GM12878 (cell line): ENCODE measurements at regions not wholly inside any gene's neighbourhood (a gene's known extent, or its start where the extent isn't known, plus 50 kb on each side); places are given as distances from the start of the nearest gene placed in this dataset.

Source experiments
- ATAC-seq: fragments of 200-7000 bp; cut with Tn5 transposase; 3 replicates; pipeline ENCODE4 v1.9.1; 2020; ENCODE audit warnings: mild to moderate bottlenecking, moderate library complexity
- BruUV-seq: library from RNA; stranded (reverse); fragments of 400-500 nt; replicated peaks from 2 replicates; lab custom pipeline; 2021; lab: Mats Ljungman, UMichigan
- CTCF ChIA-PET: fragments of 300-600 bp; sonication (Branson Sonifier 250); formaldehyde crosslinking; extraction: SDS; loops from one replicate; lab custom pipeline; 2021; ENCODE audit warnings: inconsistent platforms; lab: Yijun Ruan, JAX
- POLR2A ChIA-PET: fragments of 350-600 bp; formaldehyde crosslinking; extraction: SDS; loops from one replicate; lab custom pipeline; 2021; ENCODE audit warnings: inconsistent platforms; lab: Charles Lee
- RAD21 ChIA-PET: fragments of 300-600 bp; sonication (Branson Sonifier 250); formaldehyde crosslinking; loops from one replicate; lab custom pipeline; 2023; ENCODE audit warnings: antibody characterized with exemption; ENCODE audit not compliant: unreplicated experiment; lab: Charles Lee
- SMC1A ChIA-PET: fragments of 300-600 bp; sonication (Branson Sonifier 250); formaldehyde crosslinking; loops from one replicate; lab custom pipeline; 2023; ENCODE audit not compliant: unreplicated experiment, uncharacterized antibody; lab: Charles Lee
- DNase-seq: peaks from one replicate; pipeline ENCODE4 v3.0.0-alpha.2; 2011; ENCODE audit warnings: low read depth, low spot score
- FAIRE-seq: peaks from 3 replicates; lab custom pipeline; 2011; peaks lifted over from hg19 to GRCh38; lab: Jason Lieb, UNC
- H2AFZ ChIP-seq: 2 replicates; pipeline ENCODE4 v1.6.0; 2011; ENCODE audit warnings: low read depth, low read length, control low read depth; ENCODE audit not compliant: control insufficient read depth
- H3K27ac ChIP-seq: 2 replicates; pipeline ENCODE4 v1.5.1; 2011; ENCODE audit warnings: control low read depth; ENCODE audit not compliant: control insufficient read depth, insufficient read depth
- H3K27me3 ChIP-seq, 2 experiments: replicated peaks in 1 of 2; 2 replicates each; pipeline versions ENCODE4 v1.6.0 to v1.6.1; 2011; ENCODE audit warnings: low read length in 1 of 2; ENCODE audit not compliant: control insufficient read depth in 2 of 2, insufficient read depth in 2 of 2
- H3K36me3 ChIP-seq, 2 experiments: 2 replicates each; pipeline ENCODE4 v1.5.1; 2011; ENCODE audit warnings: low read length in 1 of 2; ENCODE audit not compliant: control insufficient read depth in 2 of 2, insufficient read depth in 2 of 2
- H3K4me1 ChIP-seq: 2 replicates; pipeline ENCODE4 v1.6.1; 2011; ENCODE audit warnings: mild to moderate bottlenecking, low read length, moderate library complexity, mixed read lengths; ENCODE audit not compliant: control insufficient read depth, insufficient read depth
- H3K4me2 ChIP-seq: 2 replicates; pipeline ENCODE4 v1.6.0; 2011; ENCODE audit warnings: control low read depth; ENCODE audit not compliant: control insufficient read depth, insufficient read depth
- H3K4me3 ChIP-seq: fragments of 200-600 bp; sonication (generic); 2 replicates; pipeline ENCODE4 v1.5.1; 2016
- H3K79me2 ChIP-seq: 2 replicates; pipeline ENCODE4 v1.6.0; 2011; ENCODE audit warnings: low read length; ENCODE audit not compliant: control insufficient read depth, insufficient read depth
- H3K9ac ChIP-seq: 2 replicates; pipeline ENCODE4 v1.8.0; 2011; ENCODE audit warnings: low read length, control low read depth, mixed read lengths; ENCODE audit not compliant: control insufficient read depth, insufficient read depth
- H3K9me3 ChIP-seq: replicated peaks from 3 replicates; pipeline ENCODE4 v1.5.1; 2011; ENCODE audit warnings: mild to moderate bottlenecking, low read length; ENCODE audit not compliant: control insufficient read depth, insufficient read depth
- H4K20me1 ChIP-seq: 2 replicates; pipeline ENCODE4 v1.6.0; 2011; ENCODE audit not compliant: control insufficient read depth, insufficient read depth
- ASH2L ChIP-seq: fragments of 300-600, 200-600 bp; sonication (generic); IDR thresholded peaks from 2 replicates; pipeline ENCODE4 v1.6.1; 2017; ENCODE audit warnings: low read depth, mild to moderate bottlenecking, borderline replicate concordance
- BACH1 ChIP-seq: fragments of 450-650 bp; IDR thresholded peaks from 2 replicates; pipeline ENCODE4 v1.6.1; 2017; ENCODE audit warnings: mild to moderate bottlenecking, borderline replicate concordance
- CEBPZ ChIP-seq: fragments of 150-350 bp; IDR thresholded peaks from 2 replicates; pipeline ENCODE4 v1.6.1; 2016; ENCODE audit warnings: low read depth, low read length
- CHD4 ChIP-seq: fragments of 200-600 bp; sonication (generic); IDR thresholded peaks from 2 replicates; pipeline ENCODE4 v1.6.1; 2016; ENCODE audit warnings: mild to moderate bottlenecking
- KDM1A ChIP-seq: fragments of 200-600 bp; sonication (generic); IDR thresholded peaks from 2 replicates; pipeline ENCODE4 v1.6.1; 2016; ENCODE audit warnings: borderline replicate concordance
- MTA2 ChIP-seq: fragments of 450-650 bp; IDR thresholded peaks from 2 replicates; pipeline ENCODE4 v1.6.1; 2016; ENCODE audit warnings: low read depth, mild to moderate bottlenecking, moderate library complexity
- PAX5 ChIP-seq: IDR thresholded peaks from 2 replicates; pipeline ENCODE4 v1.6.1; 2011; ENCODE audit warnings: low read depth, low read length, borderline replicate concordance
- RAD51 ChIP-seq: fragments of 450-650 bp; IDR thresholded peaks from 2 replicates; pipeline ENCODE4 v1.6.1; 2016; ENCODE audit warnings: moderate library complexity, mild to moderate bottlenecking, inconsistent platforms
- SIN3A ChIP-seq: IDR thresholded peaks from 2 replicates; pipeline ENCODE4 v1.6.1; 2012; ENCODE audit warnings: low read depth, low read length, improper control_type of control experiment
- WGBS: methylation state at CpG from one replicate; pipeline ENCODE4 v1.1.6; 2016; ENCODE audit warnings: low lambda C conversion rate; ENCODE audit not compliant: insufficient replicate concordance, insufficient coverage; ENCODE audit errors: missing lambda C conversion rate; 5-methylcytosine and 5-hydroxymethylcytosine counted together
- in situ Hi-C: fragments of 300-500 bp; cut with MboI; formaldehyde crosslinking; loops from 9 replicates; pipeline ENCODE4 v1.14.3; 2018; ENCODE audit warnings: mixed read lengths
- intact Hi-C: fragments of 100-400 bp; cut with micrococcal nuclease; formaldehyde crosslinking; loops from one replicate; pipeline ENCODE4 v1.14.2; 2022; ENCODE audit not compliant: unreplicated experiment
- TF ChIP-seq, protein P1 (sequence below): fragments of 450-650 bp; IDR thresholded peaks from 2 replicates; pipeline ENCODE4 v1.6.1; 2018; ENCODE audit warnings: borderline replicate concordance, mild to moderate bottlenecking; ENCODE audit not compliant: partially characterized antibody

DNA sequence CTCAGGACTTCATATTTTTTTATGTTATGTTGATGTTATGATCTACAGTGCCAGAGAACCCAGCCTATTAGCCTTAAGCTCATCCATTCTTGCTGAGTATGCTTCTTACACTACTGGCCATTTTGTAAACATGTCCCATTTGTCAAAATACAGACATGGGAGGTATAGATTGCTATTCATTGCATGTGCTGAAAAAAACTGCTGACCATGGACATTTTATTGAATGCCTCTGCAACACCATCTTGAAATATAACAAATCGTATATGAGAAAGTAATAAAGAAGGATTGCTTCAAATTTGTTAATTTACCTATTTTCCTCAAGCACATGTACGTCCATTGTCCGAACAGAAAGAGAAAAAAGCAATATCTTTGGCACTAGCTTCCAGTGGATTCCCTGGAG lies 91.5 kb upstream of the FAM47A start (continued):
- TF ChIP-seq CEBPZ = no peak
- TF ChIP-seq CHD4 = no peak
- no peak for TF ChIP-seq BACH1
- TF ChIP-seq SIN3A = no peak
- TF ChIP-seq ASH2L = no peak

DNA sequence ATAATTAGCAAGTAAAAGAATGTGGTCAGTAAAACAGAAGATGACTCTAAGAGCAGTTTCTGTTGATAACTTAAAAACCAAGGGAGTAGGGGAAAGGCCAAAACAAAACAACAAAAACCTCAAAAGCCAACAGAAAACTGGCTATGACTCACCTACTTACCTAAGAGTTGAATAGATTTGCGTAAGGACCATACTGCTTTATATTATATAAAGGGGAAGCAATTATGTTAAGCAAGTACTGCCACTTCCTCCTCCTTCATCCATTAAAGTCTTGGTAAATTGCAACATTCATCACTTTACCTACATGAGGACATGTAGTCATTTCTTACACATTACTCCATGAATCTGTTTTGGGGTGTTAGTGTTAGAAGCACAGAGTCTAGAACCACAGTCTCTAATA lies 85.9 kb upstream of the FAM47A start:
- no peaks in the 10 kb centered on the region for H3K36me3 ChIP-seq
- H3K9me3 ChIP-seq = no peaks in the 10 kb centered on the region
- no peaks in the 10 kb centered on the region for H4K20me1 ChIP-seq
- ATAC-seq (peak; percentile 54), DNase-seq (no peak), FAIRE-seq (no peak)
- H3K79me2 ChIP-seq = no peaks in the 10 kb centered on the region
- ChIA-PET SMC1A (no interaction called here), CTCF (no interaction called here), POLR2A (no interaction called here), RAD21 (no interaction called here)
- no peak overlapping the region for H3K9ac ChIP-seq
- no peaks in the 10 kb centered on the region for H3K27me3 ChIP-seq
- no peak overlapping the region for H2AFZ ChIP-seq
- BruUV-seq = no TSS peak
- no peak overlapping the region for H3K4me3 ChIP-seq
- intact Hi-C loops (no loop called here), in situ Hi-C loops (no loop called here)
- H3K27ac ChIP-seq = no peak overlapping the region
- TF ChIP-seq KDM1A = no peak
- 0 out of 2 replicates have a peak, but pooled peaks have one; percentile 18 for TF ChIP-seq MTA2
- no peak for TF ChIP-seq RAD51
- TF ChIP-seq PAX5 = no peak
- TF ChIP-seq, protein P1, sequence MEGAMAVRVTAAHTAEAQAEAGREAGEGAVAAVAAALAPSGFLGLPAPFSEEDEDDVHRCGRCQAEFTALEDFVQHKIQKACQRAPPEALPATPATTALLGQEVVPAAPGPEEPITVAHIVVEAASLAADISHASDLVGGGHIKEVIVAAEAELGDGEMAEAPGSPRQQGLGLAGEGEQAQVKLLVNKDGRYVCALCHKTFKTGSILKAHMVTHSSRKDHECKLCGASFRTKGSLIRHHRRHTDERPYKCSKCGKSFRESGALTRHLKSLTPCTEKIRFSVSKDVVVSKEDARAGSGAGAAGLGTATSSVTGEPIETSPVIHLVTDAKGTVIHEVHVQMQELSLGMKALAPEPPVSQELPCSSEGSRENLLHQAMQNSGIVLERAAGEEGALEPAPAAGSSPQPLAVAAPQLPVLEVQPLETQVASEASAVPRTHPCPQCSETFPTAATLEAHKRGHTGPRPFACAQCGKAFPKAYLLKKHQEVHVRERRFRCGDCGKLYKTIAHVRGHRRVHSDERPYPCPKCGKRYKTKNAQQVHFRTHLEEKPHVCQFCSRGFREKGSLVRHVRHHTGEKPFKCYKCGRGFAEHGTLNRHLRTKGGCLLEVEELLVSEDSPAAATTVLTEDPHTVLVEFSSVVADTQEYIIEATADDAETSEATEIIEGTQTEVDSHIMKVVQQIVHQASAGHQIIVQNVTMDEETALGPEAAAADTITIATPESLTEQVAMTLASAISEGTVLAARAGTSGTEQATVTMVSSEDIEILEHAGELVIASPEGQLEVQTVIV = no peak
- no peak overlapping the region for H3K4me2 ChIP-seq
- WGBS = 61% methylated on average over 1 of the region's 1 CpG
- H3K4me1 ChIP-seq = no peaks in the 10 kb centered on the region
